ENCODE measurements at regions not wholly inside any gene's neighbourhood (a gene's known extent, or its start where the extent isn't known, plus 50 kb on each side); places are given as distances from the start of the nearest gene placed in this dataset.

GRCh38 chr9:85884256-85884655 lies 56.7 kb upstream of the NAA35 start:
- DNase-seq = no peak

- DNase-seq = no peak
Observed at GRCh38 chr9:85890962-85891361, 50.0 kb upstream of the NAA35 start.

Measured in CD4-positive, alpha-beta T cell treated with Interferon gamma for 1 hour (primary cell).